H9 (cell line): ENCODE measurements at regions not wholly inside any gene's neighbourhood (a gene's known extent, or its start where the extent isn't known, plus 50 kb on each side); places are given as distances from the start of the nearest gene placed in this dataset.

ENCODE experiments used
- DNase-seq: peaks from one replicate; pipeline ENCODE4 v3.0.0-alpha.2; 2017
- H2AFZ ChIP-seq: one replicate; pipeline ENCODE4 v1.6.1; 2013; ENCODE audit warnings: mild to moderate bottlenecking, low read length, control low read depth, moderate library complexity
- H2AK5ac ChIP-seq: 2 replicates; pipeline ENCODE4 v1.6.1; 2013; ENCODE audit warnings: low read length, control low read depth, mixed read lengths; ENCODE audit not compliant: insufficient read length
- H2BK120ac ChIP-seq: one replicate; pipeline ENCODE4 v1.6.1; 2013; ENCODE audit warnings: low read depth, mild to moderate bottlenecking, low read length, control low read depth, inconsistent platforms; ENCODE audit not compliant: poor library complexity, severe bottlenecking
- H2BK12ac ChIP-seq: 2 replicates; pipeline ENCODE4 v1.6.1; 2013; ENCODE audit warnings: low read length, control low read depth, mixed read lengths, low read depth; ENCODE audit not compliant: insufficient read length
- H2BK15ac ChIP-seq: 2 replicates; pipeline ENCODE4 v1.6.1; 2013; ENCODE audit warnings: low read depth, low read length, control low read depth
- H2BK20ac ChIP-seq: one replicate; pipeline ENCODE4 v1.6.1; 2013; ENCODE audit warnings: low read depth, mild to moderate bottlenecking, low read length, control low read depth, inconsistent platforms; ENCODE audit not compliant: poor library complexity, severe bottlenecking
- H2BK5ac ChIP-seq: 2 replicates; pipeline ENCODE4 v1.6.1; 2013; ENCODE audit warnings: low read length, control low read depth, mixed read lengths; ENCODE audit not compliant: insufficient read length
- H3K14ac ChIP-seq: 2 replicates; pipeline ENCODE4 v1.6.1; 2013; ENCODE audit warnings: low read length, control low read depth; ENCODE audit not compliant: insufficient read depth
- H3K18ac ChIP-seq: 2 replicates; pipeline ENCODE4 v1.6.1; 2013; ENCODE audit warnings: low read depth, mild to moderate bottlenecking, mixed read lengths, low read length, control low read depth; ENCODE audit not compliant: insufficient read length
- H3K23ac ChIP-seq: 2 replicates; pipeline ENCODE4 v1.6.1; 2013; ENCODE audit warnings: low read length, control low read depth, mixed read lengths, low read depth; ENCODE audit not compliant: insufficient read length
- H3K23me2 ChIP-seq: 2 replicates; pipeline ENCODE4 v1.6.1; 2013; ENCODE audit warnings: low read depth, mild to moderate bottlenecking, mixed read lengths, low read length, control low read depth; ENCODE audit not compliant: insufficient read length, poor library complexity, severe bottlenecking
- H3K27ac ChIP-seq: 2 replicates; pipeline ENCODE4 v1.5.1; 2013; ENCODE audit warnings: low read length, control low read depth, mixed read lengths, low read depth; ENCODE audit not compliant: insufficient read length
- H3K27me3 ChIP-seq: 2 replicates; pipeline ENCODE4 v1.6.1; 2013; ENCODE audit warnings: low read length, control low read depth, inconsistent platforms; ENCODE audit not compliant: insufficient read depth
- H3K4ac ChIP-seq: 2 replicates; pipeline ENCODE4 v1.6.1; 2013; ENCODE audit warnings: low read depth, mild to moderate bottlenecking, control low read depth, inconsistent platforms, low read length, moderate library complexity
- H3K4me1 ChIP-seq: 2 replicates; pipeline ENCODE4 v1.6.1; 2013; ENCODE audit warnings: low read length, control low read depth, inconsistent platforms; ENCODE audit not compliant: insufficient read depth
- H3K4me2 ChIP-seq: 2 replicates; pipeline ENCODE4 v1.6.1; 2013; ENCODE audit warnings: low read length, control low read depth, mixed read lengths; ENCODE audit not compliant: insufficient read length, insufficient read depth
- H3K56ac ChIP-seq: 2 replicates; pipeline ENCODE4 v1.6.1; 2013; ENCODE audit warnings: low read depth, mild to moderate bottlenecking, mixed read lengths, low read length, control low read depth; ENCODE audit not compliant: insufficient read length
- H3K79me1 ChIP-seq: 2 replicates; pipeline ENCODE4 v1.6.1; 2013; ENCODE audit warnings: low read depth, mild to moderate bottlenecking, moderate library complexity, low read length, control low read depth, inconsistent platforms; ENCODE audit not compliant: insufficient read depth, poor library complexity, severe bottlenecking
- H3K79me2 ChIP-seq: 2 replicates; pipeline ENCODE4 v1.6.1; 2013; ENCODE audit warnings: low read length, control low read depth, inconsistent platforms; ENCODE audit not compliant: insufficient read depth
- H3K9ac ChIP-seq: 2 replicates; pipeline ENCODE4 v1.6.1; 2013; ENCODE audit warnings: low read length, control low read depth, mixed read lengths; ENCODE audit not compliant: insufficient read length; ENCODE audit errors: extremely low read depth
- H3K9me3 ChIP-seq: one replicate; pipeline ENCODE4 v1.6.1; 2013; ENCODE audit warnings: low read depth, low read length, inconsistent platforms; ENCODE audit not compliant: control insufficient read depth
- H3T11ph ChIP-seq: one replicate; pipeline ENCODE4 v1.6.1; 2013; ENCODE audit warnings: mild to moderate bottlenecking, low read length, control low read depth, inconsistent platforms
- H4K20me1 ChIP-seq: one replicate; pipeline ENCODE4 v1.6.1; 2013; ENCODE audit not compliant: control insufficient read depth, insufficient read length, insufficient read depth
- H4K5ac ChIP-seq: 2 replicates; pipeline ENCODE4 v1.6.1; 2013; ENCODE audit warnings: low read depth, mild to moderate bottlenecking, mixed read lengths, low read length, control low read depth; ENCODE audit not compliant: insufficient read length
- H4K8ac ChIP-seq: replicated peaks from 2 replicates; pipeline ENCODE4 v1.6.1; 2013; ENCODE audit warnings: low read length, control low read depth, mixed read lengths, low read depth; ENCODE audit not compliant: insufficient read length
- H4K91ac ChIP-seq: 2 replicates; pipeline ENCODE4 v1.6.1; 2013; ENCODE audit warnings: low read depth, mild to moderate bottlenecking, moderate library complexity, mixed read lengths, low read length, control low read depth; ENCODE audit not compliant: insufficient read length
- H3K27ac Mint-ChIP-seq, 3 experiments: 2 replicates in 2 of 3; 3 replicates in 1 of 3; pipeline ENCODE4 v1.8.0; 2020 to 2021; ENCODE audit warnings: mixed read lengths in 3 of 3, mild to moderate bottlenecking in 1 of 3, moderate library complexity in 1 of 3
- H3K27me3 Mint-ChIP-seq: 2 replicates; pipeline ENCODE4 v1.8.0; 2021; ENCODE audit warnings: low read depth, mild to moderate bottlenecking, moderate library complexity, mixed read lengths
- H3K36me3 Mint-ChIP-seq, 3 experiments: 2 replicates in 2 of 3; 3 replicates in 1 of 3; pipeline ENCODE4 v1.8.0; 2020 to 2021; ENCODE audit warnings: low read depth in 3 of 3, mixed read lengths in 3 of 3; ENCODE audit not compliant: insufficient read depth in 1 of 3
- H3K4me1 Mint-ChIP-seq, 2 experiments: 2 replicates each; pipeline ENCODE4 v1.8.0; 2020; ENCODE audit warnings: mixed read lengths in 2 of 2
- H3K4me3 Mint-ChIP-seq, 2 experiments: 2 replicates in 1 of 2; 3 replicates in 1 of 2; pipeline ENCODE4 v1.8.0; 2020 to 2021; ENCODE audit warnings: mild to moderate bottlenecking in 2 of 2, mixed read lengths in 2 of 2, moderate library complexity in 1 of 2
- H3K9me3 Mint-ChIP-seq, 2 experiments: 2 replicates in 1 of 2; 3 replicates in 1 of 2; pipeline ENCODE4 v1.8.0; 2020; ENCODE audit warnings: mild to moderate bottlenecking in 2 of 2, mixed read lengths in 2 of 2, moderate library complexity in 1 of 2
- CTCF ChIP-seq: fragments of 200-600 bp; sonication (generic); conservative IDR thresholded peaks from 3 replicates; pipeline ENCODE4 v1.8.0; 2021; ENCODE audit warnings: antibody characterized with exemption, mild to moderate bottlenecking
- WGBS: extraction: QIAGEN DNeasy Blood & Tissue Kit; methylation state at CpG from one replicate; pipeline ENCODE4 v1.1.7; 2013; ENCODE audit warnings: missing lambda C conversion rate, low lambda C conversion rate, mixed read lengths; ENCODE audit not compliant: insufficient read length; ENCODE audit errors: extremely low coverage; 5-methylcytosine and 5-hydroxymethylcytosine counted together

DNA sequence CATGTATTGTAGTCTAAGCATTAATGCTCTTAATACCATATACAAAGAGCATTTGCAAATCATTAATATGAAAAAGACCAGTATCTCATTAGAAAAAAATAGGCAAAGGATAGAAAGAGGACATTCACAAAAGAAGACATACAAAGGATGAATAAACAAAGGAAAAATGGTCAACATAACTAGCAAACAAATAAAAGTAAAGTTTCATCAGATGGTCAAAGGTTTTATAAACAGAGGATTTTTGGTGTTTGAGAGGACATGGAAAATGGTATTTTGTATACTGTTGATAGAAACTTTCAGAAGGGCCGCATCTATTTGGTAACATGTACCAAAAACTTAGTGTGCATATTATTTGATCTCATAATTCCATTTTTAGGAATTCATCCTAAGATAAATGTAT, 414.8 kb downstream of the PIK3R1 start:
- Histone ChIP-seq H4K5ac (no peak overlapping the region), H3K27ac (no peak overlapping the region), H3K79me1 (no peaks in the 10 kb centered on the region), H3K27me3 (no peaks in the 10 kb centered on the region), H2BK12ac (no peak overlapping the region), H3K9ac (no peak overlapping the region), H3K79me2 (no peaks in the 10 kb centered on the region), H3K23me2 (no peaks in the 10 kb centered on the region), H4K20me1 (no peaks in the 10 kb centered on the region), H4K91ac (no peak overlapping the region), H3K14ac (no peak overlapping the region), H2BK5ac (no peak overlapping the region), H3K18ac (no peak overlapping the region), H2AFZ (no peak overlapping the region), H3K23ac (no peak overlapping the region), H3K4ac (no peak overlapping the region), H3K4me1 (no peaks in the 10 kb centered on the region), H3T11ph (no peak overlapping the region), H2BK120ac (no peak overlapping the region), H2AK5ac (no peak overlapping the region), H3K56ac (no peak overlapping the region), H4K8ac (no peak overlapping the region), H2BK20ac (no peak overlapping the region), H2BK15ac (no peak overlapping the region), H3K9me3 (no peaks in the 10 kb centered on the region), H3K4me2 (no peak overlapping the region)
- Mint-ChIP-seq H3K36me3 (no peaks in the 10 kb centered on the region), H3K9me3 (no peaks in the 10 kb centered on the region; a peak in 1 of 5 replicates), H3K27ac (no peak overlapping the region), H3K27me3 (no peaks in the 10 kb centered on the region), H3K4me1 (peaks cover 4 to 18% of the 10 kb centered on the region in 2 experiments), H3K4me3 (no peak overlapping the region)
- TF ChIP-seq CTCF: no peak
- no CpG with 5 or more reads among the region's 1 CpG for WGBS
- DNase-seq: no peak
